ENCODE measurements at regions not wholly inside any gene's neighbourhood (a gene's known extent, or its start where the extent isn't known, plus 50 kb on each side); places are given as distances from the start of the nearest gene placed in this dataset.

DNA sequence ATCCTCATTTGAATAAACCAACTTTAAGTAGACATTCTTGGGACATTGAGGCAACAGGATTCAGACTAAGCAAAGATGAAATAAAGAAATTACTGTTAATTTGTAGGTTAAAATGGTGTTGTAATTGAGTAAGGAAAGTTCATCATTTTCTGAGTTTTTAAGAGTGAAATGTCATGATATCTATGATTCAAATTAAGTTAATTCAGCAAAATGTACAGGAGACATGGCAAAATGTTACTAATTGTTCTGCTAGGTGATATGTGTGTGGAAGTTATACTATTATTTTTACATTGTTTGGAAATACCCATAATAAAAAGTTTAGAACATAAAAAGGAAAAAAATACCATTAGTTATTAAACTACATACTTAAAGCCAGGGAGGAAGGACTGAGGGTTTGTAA is 55.0 kb upstream of the EGLN3 start:
- H3K79me2 ChIP-seq (ENCODE audit: control insufficient read depth, insufficient read depth, low read length) = no peaks in the 10 kb centered on the region
- H3K9ac ChIP-seq (ENCODE audit: insufficient read depth, low read length) = no peak overlapping the region
- no peak overlapping the region for H3K4me3 ChIP-seq (replicated peaks in 1 of 4; ENCODE audit: control extremely low read depth in 1 of 4, insufficient read depth in 1 of 4, low read depth in 3 of 4, low read length in 4 of 4)
- H3K4me1 ChIP-seq (ENCODE audit: control insufficient read depth, extremely low read depth, insufficient read depth, low read length) = no peaks in the 10 kb centered on the region
- no peaks in the 10 kb centered on the region for H3K36me3 ChIP-seq (ENCODE audit: control insufficient read depth, insufficient read depth, low read length)
- no peak overlapping the region for H2AFZ ChIP-seq (ENCODE audit: low read length)
- no peaks in the 10 kb centered on the region for H4K20me1 ChIP-seq (ENCODE audit: control insufficient read depth, extremely low read depth, insufficient read depth, low read length)
- H3K27me3 ChIP-seq (ENCODE audit: control insufficient read depth, insufficient read depth, low read length) = no peaks in the 10 kb centered on the region
- TF ChIP-seq, protein P1, sequence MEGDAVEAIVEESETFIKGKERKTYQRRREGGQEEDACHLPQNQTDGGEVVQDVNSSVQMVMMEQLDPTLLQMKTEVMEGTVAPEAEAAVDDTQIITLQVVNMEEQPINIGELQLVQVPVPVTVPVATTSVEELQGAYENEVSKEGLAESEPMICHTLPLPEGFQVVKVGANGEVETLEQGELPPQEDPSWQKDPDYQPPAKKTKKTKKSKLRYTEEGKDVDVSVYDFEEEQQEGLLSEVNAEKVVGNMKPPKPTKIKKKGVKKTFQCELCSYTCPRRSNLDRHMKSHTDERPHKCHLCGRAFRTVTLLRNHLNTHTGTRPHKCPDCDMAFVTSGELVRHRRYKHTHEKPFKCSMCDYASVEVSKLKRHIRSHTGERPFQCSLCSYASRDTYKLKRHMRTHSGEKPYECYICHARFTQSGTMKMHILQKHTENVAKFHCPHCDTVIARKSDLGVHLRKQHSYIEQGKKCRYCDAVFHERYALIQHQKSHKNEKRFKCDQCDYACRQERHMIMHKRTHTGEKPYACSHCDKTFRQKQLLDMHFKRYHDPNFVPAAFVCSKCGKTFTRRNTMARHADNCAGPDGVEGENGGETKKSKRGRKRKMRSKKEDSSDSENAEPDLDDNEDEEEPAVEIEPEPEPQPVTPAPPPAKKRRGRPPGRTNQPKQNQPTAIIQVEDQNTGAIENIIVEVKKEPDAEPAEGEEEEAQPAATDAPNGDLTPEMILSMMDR (conservative IDR thresholded peaks at IDR 0.05 in 1 of 2, IDR thresholded peaks at IDR 0.05 in 1 of 2; ENCODE audit: low read depth in 1 of 2, low read length in 2 of 2) = no peak
- no peak for TF ChIP-seq EZH2 (IDR thresholded peaks at IDR 0.05; ENCODE audit: low read length, missing control alignments)
- DNase-seq (ENCODE audit: low read depth in 2 of 2) = no peak
- H3K27ac ChIP-seq (ENCODE audit: insufficient read depth, low read length) = no peak overlapping the region
- no peaks in the 10 kb centered on the region for H3K9me3 ChIP-seq (ENCODE audit: control insufficient read depth, insufficient read depth, low read depth, low read length)
- no peak overlapping the region for H3K4me2 ChIP-seq (ENCODE audit: extremely low read depth, insufficient read depth, low read length)

DNA sequence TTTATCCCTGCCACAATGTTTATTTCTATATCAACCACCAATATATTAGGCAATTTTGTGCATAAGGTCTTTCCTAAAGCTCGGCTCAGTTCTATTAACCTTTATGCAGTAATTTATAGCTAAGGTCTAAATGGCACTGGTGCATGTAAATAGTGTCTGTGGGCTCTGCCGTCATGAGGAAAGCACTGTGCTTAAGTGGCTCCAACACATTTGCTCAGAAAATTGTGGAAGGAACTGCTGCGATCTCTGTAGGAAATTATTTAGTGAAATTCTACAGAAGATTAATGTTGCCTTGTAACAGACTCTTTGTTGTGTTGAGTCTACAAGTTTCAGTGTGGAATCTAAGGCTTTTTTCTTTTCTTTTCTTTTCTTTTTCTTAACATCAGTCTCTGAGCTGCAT is 54.0 kb upstream of the EGLN3 start:
- Histone ChIP-seq H3K27me3 (ENCODE audit: control insufficient read depth, insufficient read depth, low read length) (no peaks in the 10 kb centered on the region), H3K9ac (ENCODE audit: insufficient read depth, low read length) (no peak overlapping the region), H3K27ac (ENCODE audit: insufficient read depth, low read length) (no peak overlapping the region), H2AFZ (ENCODE audit: low read length) (no peak overlapping the region), H3K4me3 (replicated peaks in 1 of 4; ENCODE audit: control extremely low read depth in 1 of 4, insufficient read depth in 1 of 4, low read depth in 3 of 4, low read length in 4 of 4) (no peak overlapping the region), H3K79me2 (ENCODE audit: control insufficient read depth, insufficient read depth, low read length) (no peaks in the 10 kb centered on the region), H3K9me3 (ENCODE audit: control insufficient read depth, insufficient read depth, low read depth, low read length) (no peaks in the 10 kb centered on the region), H3K4me1 (ENCODE audit: control insufficient read depth, extremely low read depth, insufficient read depth, low read length) (no peaks in the 10 kb centered on the region), H4K20me1 (ENCODE audit: control insufficient read depth, extremely low read depth, insufficient read depth, low read length) (no peaks in the 10 kb centered on the region), H3K4me2 (ENCODE audit: extremely low read depth, insufficient read depth, low read length) (no peak overlapping the region), H3K36me3 (ENCODE audit: control insufficient read depth, insufficient read depth, low read length) (no peaks in the 10 kb centered on the region)
- no peak for DNase-seq (ENCODE audit: low read depth in 2 of 2)
- TF ChIP-seq, protein P1 (conservative IDR thresholded peaks at IDR 0.05 in 1 of 2, IDR thresholded peaks at IDR 0.05 in 1 of 2; ENCODE audit: low read depth in 1 of 2, low read length in 2 of 2) = no peak
- TF ChIP-seq EZH2 (IDR thresholded peaks at IDR 0.05; ENCODE audit: low read length, missing control alignments) = no peak

DNA sequence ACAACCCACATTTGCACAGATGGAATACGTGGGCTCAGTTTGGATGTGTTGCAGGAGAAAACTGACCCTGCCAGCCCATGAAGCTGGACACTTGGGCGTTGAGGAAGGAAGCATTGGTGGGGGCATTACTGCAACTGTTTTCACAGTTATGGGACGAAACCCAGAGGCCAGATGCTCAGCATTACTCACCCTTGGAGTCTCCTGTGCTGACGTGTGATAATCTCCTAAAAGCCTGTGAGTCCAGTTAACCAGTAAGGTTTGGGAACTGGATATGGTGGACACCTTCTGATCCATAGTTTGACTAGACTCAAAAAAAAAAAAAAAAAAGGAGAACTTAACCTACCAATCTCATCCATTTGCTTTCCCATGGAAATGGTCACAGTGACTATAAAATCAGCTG is 52.8 kb upstream of the EGLN3 start:
- no peak for TF ChIP-seq EZH2 (IDR thresholded peaks at IDR 0.05; ENCODE audit: low read length, missing control alignments)
- TF ChIP-seq, protein P1 (conservative IDR thresholded peaks at IDR 0.05 in 1 of 2, IDR thresholded peaks at IDR 0.05 in 1 of 2; ENCODE audit: low read depth in 1 of 2, low read length in 2 of 2) = no peak
- Histone ChIP-seq H3K27me3 (ENCODE audit: control insufficient read depth, insufficient read depth, low read length) (no peaks in the 10 kb centered on the region), H3K9ac (ENCODE audit: insufficient read depth, low read length) (no peak overlapping the region), H3K79me2 (ENCODE audit: control insufficient read depth, insufficient read depth, low read length) (no peaks in the 10 kb centered on the region), H4K20me1 (ENCODE audit: control insufficient read depth, extremely low read depth, insufficient read depth, low read length) (no peaks in the 10 kb centered on the region), H2AFZ (ENCODE audit: low read length) (no peak overlapping the region), H3K4me3 (replicated peaks in 1 of 4; ENCODE audit: control extremely low read depth in 1 of 4, insufficient read depth in 1 of 4, low read depth in 3 of 4, low read length in 4 of 4) (no peak overlapping the region), H3K4me2 (ENCODE audit: extremely low read depth, insufficient read depth, low read length) (no peak overlapping the region), H3K4me1 (ENCODE audit: control insufficient read depth, extremely low read depth, insufficient read depth, low read length) (no peaks in the 10 kb centered on the region), H3K27ac (ENCODE audit: insufficient read depth, low read length) (no peak overlapping the region), H3K36me3 (ENCODE audit: control insufficient read depth, insufficient read depth, low read length) (no peaks in the 10 kb centered on the region), H3K9me3 (ENCODE audit: control insufficient read depth, insufficient read depth, low read depth, low read length) (no peaks in the 10 kb centered on the region)
- DNase-seq (ENCODE audit: low read depth in 2 of 2) = no peak
